ENCODE measurements at regions not wholly inside any gene's neighbourhood (a gene's known extent, or its start where the extent isn't known, plus 50 kb on each side); places are given as distances from the start of the nearest gene placed in this dataset.

DNA sequence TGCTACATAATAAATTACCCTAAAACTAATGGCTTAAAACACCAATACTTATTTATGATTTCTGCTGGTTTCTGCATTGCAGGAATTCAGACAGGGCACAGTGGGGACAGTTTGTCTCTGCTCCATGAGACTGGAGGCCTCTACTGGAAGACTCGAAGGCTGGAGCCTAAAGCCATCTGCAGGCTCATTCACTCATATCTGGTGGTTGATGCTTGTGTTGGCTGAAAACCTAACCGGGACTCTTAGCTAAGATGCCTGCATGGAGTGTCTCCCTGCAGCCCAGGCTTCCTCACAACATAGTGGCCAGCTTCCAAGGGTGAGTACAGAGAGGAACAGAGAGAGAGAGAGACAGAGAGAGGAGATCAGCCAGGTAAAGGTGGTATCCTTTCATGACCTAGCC is 195.5 kb upstream of the FOXA2 start:
- no peak for TF ChIP-seq POLR2A (IDR thresholded peaks at IDR 0.05)
- TF ChIP-seq, protein P1, sequence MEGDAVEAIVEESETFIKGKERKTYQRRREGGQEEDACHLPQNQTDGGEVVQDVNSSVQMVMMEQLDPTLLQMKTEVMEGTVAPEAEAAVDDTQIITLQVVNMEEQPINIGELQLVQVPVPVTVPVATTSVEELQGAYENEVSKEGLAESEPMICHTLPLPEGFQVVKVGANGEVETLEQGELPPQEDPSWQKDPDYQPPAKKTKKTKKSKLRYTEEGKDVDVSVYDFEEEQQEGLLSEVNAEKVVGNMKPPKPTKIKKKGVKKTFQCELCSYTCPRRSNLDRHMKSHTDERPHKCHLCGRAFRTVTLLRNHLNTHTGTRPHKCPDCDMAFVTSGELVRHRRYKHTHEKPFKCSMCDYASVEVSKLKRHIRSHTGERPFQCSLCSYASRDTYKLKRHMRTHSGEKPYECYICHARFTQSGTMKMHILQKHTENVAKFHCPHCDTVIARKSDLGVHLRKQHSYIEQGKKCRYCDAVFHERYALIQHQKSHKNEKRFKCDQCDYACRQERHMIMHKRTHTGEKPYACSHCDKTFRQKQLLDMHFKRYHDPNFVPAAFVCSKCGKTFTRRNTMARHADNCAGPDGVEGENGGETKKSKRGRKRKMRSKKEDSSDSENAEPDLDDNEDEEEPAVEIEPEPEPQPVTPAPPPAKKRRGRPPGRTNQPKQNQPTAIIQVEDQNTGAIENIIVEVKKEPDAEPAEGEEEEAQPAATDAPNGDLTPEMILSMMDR (IDR thresholded peaks at IDR 0.05), result no peak
- TF ChIP-seq POLR2AphosphoS5 (IDR thresholded peaks at IDR 0.05), result no peak

Data from prostate gland (tissue), 2 donors.